IPS-NIHi7 (cell line): ENCODE measurements at regions not wholly inside any gene's neighbourhood (a gene's known extent, or its start where the extent isn't known, plus 50 kb on each side); places are given as distances from the start of the nearest gene placed in this dataset.

ENCODE experiments used
- DNase-seq: peaks from one replicate; pipeline ENCODE4 v3.0.0; 2012; ENCODE audit warnings: mixed read lengths; ENCODE audit errors: extremely low spot score

DNA sequence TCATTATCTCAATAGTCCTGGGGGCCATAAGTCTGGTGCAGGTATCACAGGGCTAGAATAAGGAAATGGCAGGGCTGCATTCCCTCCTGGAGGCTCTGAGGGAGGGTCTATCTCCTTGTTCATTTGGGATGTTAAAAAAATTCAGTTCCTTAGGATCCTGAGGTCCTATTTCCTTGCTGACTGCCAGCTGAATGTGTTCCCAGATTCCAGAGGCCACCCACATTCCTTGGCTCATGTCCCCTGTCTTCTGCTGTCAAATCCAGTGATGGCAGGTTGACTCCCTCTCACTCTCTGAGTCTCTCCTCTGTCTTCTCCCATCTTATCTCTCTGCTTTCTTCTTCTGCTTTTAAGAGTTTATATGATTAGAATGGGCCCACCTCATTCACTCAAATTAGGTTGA, 400.6 kb downstream of the PTPRU start:
- DNase-seq = no peak

DNA sequence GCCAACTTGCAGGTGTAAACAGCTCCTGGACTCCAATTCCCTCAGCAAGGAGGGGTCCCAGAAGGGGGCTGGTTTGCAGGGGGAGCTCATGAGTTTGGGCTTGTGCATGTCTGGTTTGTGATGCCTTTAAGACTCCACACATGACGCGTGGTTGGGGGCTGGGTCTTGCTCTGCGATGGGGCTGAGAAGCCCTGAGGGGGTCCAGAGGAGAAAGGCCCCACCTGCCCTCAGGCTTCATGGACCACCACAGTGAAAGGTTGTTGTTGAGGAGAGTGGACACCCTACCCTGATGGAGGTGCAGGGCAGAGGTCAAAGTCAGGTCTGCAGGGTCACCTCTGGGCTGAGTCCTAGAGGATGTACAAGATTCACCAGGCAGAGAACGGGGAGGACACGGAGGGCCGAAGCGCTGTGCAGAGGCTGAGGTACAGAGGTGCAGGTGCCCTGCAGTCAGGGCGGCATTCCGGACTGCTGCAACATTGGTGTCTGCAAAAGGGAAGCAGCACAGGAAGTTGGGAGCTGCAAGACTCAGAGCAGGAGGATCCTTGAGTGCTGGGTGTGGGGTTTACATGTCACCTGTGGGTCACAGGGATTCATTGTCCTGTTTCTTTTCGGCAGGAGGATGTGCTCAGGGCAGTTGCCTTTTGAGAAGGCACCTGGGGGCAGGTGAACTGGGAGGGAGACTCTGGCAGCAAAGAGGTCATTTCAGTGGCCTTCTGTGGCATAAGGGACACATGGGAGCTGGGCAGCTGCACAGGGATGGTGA, 399.4 kb downstream of the PTPRU start:
- DNase-seq = no peak

DNA sequence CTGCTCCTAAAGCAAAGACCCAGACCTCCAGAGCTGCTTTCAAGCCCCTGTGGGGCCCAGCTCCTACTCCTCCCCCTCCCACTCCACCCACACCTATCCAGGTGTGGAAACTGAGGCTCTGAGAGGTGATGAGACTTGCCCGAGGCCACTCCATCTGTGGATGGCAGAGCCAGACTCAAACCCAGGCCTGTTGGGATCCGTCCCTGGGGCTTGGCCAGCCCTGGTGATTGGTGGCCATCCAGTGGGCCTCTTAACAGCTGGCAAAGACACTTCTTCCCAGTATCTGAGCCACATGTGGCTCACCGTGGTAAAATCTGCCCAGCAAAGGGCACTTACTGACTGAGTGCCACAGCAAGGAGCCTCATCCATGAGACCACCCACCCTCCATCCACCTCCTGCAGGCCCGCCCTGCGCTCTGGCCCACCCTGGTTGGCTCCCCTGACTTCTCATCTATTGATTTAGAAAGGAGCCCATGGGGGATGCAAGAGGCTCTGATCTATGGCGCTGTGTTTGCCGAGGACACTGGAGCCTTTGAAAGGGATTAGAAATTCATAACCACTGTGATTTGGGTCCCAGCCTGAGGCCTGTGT, 398.5 kb downstream of the PTPRU start:
- DNase-seq = no peak

- no peak for DNase-seq
These were observed 398.0 kb downstream of the PTPRU start for GRCh38 chr1:29634324-29634723.

DNA sequence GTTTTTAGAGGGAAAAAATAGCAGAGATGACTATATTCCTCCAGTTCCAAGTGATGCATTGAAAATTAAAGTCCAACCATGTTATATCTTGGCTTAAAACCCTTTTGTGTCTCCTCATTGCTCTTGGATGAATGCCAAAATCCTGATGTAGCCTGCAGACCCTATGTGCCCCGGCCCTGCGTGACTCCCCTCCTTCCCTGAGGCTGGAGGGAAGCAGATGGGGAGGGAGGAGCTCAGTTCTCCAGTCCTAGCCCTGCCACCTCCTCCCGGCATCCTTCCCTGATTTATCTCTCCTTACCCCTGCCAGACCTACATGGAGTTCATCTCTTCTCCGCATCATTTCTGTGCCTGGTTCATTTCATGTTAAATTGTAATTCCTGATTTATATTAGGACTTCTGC, 397.4 kb downstream of the PTPRU start:
- no peak for DNase-seq

GRCh38 chr1:29632806-29633615, 396.7 kb downstream of the PTPRU start:
- DNase-seq = no peak

DNA sequence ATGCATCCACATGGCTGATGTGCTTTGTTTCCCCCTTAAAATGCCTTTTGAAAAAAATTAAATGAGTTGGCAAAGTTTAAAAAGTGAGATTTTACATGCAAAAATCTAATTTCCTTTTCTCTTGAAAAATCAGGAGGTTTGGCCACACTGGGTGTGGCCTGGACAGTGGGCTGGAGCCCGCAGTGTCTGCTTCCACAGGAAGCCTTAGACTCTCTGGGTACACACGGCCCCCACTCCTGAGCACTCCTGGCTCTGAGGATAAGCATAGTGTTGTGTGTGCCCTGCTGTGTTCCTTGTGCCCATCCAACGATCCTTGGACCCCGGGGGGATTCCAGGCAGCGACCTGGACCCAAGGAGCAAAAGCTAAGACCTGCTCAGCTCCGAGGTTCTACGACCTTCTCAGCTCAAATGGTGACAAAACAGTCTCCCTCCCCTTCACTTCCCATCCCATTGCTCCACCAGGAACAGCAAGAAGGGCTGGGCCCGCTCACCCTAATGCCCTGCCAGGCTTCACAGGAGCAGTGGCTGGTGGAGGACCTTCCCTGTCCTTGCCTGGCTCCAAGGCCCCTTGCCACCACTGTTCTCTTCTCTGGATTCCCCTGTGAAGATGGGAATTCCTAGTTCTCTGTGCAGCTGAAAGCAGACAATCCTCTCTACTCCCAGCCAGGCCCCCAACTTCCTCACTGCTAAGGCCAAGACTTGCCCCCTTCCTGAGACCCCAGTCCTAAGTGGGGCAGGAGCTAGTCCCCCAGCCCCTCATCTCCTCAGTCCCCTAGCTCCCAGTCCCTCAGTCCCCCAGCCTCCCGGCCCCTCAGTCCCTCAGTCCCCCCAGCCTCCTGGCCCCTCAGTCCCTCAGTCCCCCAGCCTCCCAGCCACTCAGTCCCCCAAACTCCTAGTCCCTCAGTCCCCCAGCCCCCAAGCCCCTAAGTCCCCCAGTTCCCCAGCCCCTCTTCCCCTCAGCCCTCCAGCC, 395.8 kb downstream of the PTPRU start:
- DNase-seq = no peak

GRCh38 chr1:29631361-29631760, 395.0 kb downstream of the PTPRU start:
- no peak for DNase-seq

DNA sequence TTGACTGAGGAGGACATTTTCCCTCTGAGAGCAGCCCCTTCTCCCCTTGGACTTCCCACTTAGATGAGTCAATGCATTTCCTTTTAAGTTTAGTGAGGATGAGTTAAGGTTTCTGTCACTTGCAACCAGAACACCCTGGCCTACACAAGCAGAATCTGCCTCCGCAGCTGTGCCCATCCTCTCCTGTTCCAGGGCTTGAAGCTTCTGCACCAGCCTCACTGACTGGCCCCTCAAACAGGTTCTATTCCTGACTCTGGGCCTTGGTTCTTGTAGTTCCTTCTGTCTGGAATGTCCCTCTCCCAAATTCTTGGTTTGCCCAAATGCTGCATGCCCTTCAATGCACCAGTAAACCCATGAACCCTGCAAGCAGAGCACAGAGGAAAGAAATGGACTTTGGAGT, 394.4 kb downstream of the PTPRU start:
- no peak for DNase-seq

GRCh38 chr1:29629814-29630516, 393.6 kb downstream of the PTPRU start:
- no peak for DNase-seq

DNA sequence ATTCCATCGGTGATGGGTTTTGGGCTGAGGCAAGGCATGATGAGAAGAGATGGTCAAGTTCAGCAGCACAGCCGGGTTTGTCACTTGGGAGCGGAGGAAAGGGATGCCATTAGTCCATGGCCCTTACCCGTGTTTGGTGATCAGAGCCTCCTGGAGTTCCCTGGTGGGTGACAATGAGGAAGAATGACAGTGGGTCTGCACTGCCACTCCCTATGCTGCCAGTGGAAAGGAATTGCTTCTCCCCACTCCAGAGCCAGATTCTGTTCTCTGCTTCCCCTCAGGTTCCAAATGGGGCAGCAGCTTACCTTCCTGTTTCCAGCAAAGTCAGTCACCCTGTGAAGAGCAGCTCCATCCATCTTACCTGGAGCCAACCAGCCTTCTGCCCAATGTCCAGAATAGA, 393.1 kb downstream of the PTPRU start:
- no peak for DNase-seq

DNA sequence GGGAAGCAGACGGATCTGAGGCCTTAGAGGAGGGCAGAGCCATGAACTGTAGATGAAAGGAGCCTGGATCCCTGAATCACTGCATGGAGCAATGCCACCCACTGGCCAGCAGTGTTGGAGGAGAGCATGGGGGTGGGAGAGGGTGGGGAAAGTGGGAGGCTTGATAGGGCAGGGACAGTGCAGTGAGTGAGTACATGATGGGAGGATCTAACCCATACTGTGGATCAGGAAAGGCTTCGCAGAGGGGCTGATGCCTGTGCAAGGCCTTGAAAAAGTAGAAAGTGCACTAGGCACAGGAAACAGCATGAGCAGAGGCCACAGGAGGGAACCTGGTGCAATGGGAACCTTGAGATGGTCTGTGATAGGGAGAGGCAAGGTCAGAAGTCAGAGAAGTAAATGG, 391.9 kb downstream of the PTPRU start:
- no peak for DNase-seq

- no peak for DNase-seq
These were observed 390.4 kb downstream of the PTPRU start for GRCh38 chr1:29626726-29627125.

GRCh38 chr1:29626066-29626465, 389.7 kb downstream of the PTPRU start:
- DNase-seq = no peak

DNA sequence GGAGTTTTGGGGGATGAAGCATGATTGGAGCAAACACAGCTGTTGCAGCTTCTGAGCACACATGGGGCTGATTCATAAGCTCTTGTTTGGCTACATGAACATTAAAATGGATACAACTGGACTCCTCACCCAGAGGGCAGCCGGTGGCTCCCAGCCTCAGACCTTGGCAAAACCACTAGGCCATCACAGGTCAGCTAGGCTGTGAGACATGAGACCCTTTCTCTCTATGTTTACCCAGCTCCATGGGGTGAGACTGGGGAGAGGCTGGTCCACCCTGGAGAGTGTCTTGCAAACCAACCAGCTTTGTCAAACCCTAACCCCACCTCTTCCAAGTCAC, 388.7 kb downstream of the PTPRU start:
- DNase-seq = no peak

DNA sequence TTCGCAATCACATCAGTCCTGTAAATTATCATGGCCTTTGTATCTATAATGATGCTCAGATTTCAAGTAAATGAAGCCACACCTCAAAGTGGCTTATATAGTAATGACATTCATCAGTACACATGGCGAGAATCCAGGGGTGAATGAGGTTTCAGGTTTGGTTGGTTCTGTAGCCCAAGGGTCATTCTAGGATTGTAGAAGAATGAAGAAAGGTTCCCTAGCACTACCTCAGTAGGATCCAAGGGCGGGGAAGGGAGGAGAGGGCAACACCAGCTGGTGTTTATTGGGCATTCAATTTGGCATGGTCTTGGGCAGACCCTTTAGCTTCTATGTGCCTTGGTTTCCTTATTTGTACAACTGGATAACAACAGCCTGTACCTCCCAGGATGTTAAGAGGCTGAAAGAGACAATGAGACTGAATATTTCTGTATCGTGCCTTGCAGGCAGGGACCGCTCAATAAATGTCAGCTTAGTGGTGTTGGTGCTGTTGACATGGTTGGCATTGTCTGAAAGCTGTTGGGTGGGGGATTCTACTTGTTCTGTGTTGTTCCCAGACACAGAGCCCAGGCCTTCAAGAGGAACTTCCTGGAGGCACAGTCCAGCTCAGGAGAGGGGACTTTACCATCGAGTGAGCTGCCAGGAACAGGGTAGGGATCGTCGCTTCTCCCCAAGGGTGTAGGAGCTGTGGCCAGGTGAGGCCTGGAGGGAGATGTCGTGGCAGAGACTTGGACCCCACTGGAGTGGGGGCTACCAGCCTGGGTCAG, 388.2 kb downstream of the PTPRU start:
- no peak for DNase-seq

- DNase-seq = no peak
These were observed 387.2 kb downstream of the PTPRU start for GRCh38 chr1:29623501-29623900.

DNA sequence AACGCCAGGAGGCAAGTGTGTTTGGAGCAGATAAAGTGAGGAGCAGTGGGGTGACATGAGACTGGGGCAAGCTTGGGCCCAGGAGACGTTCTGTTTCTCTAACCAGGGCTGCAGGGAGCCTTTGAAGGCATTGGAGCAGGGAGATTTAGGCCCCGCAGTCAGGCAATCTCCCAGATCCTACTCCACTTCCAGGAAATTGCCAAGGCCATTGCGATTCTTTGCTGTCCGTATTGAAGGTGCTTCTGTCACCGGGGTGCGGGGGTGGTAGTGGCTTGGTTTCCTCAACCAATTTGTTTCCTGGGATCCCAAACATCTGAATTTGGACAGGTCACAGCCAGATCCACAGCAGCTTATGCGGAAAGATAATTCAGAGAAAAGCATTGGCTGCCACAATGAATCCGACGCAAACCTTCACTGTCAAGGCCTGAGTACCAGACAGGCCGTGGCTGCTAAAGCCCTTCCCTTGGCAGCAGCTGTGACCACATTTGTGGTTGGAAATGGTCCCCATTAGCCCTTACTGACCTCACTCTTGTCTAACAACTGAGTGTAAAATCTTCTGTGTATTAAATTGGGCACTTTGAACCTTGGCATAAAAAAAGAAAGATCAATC, 385.6 kb downstream of the PTPRU start:
- no peak for DNase-seq

DNA sequence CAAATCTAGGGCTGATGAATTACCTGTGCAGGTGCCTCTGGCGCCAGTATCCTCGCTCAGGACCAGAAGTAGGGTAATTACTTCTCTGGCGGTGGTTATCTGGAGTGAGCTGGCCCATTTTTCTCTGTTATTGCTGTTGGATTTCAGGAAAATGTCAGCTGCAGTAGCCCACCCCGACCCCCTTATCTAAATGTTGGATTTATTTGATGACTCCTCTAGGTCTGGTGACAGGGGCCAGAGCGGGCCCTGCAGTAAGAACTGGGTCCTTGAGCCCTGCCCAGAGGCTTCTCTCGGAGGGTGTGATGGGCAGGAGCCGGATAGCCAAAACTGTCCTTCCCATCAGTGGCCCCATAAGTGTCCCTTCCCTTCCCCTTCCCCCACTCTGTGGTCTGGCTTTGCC, 384.3 kb downstream of the PTPRU start:
- no peak for DNase-seq

DNA sequence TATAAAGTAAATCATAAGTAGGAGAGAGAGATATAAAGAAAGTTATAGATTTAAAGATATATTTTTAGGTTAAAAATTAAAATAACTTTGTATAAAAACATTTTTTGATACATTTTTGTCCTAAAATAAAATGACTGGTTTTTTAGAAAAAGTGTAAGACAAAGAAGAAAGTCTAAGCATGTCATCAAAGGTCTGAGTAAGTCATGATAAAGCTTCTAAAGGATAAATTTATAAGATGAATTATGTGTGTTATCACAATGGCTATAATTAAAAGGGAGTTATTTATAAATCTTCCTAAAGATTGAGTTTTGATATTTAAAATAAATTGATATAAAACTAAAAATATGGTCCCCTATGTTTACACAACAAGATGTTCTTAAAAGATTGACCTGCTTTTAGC, 370.9 kb downstream of the PTPRU start:
- no peak for DNase-seq
